SU-DHL-6 (cell line): ENCODE measurements at regions not wholly inside any gene's neighbourhood (a gene's known extent, or its start where the extent isn't known, plus 50 kb on each side); places are given as distances from the start of the nearest gene placed in this dataset.

Experiments used
- EZH2phosphoT487 ChIP-seq: fragments of 200-600 bp; sonication (generic), shearing (Covaris generic); conservative IDR thresholded peaks from 2 replicates; pipeline ENCODE4 v1.6.1; 2018; ENCODE audit warnings: mild to moderate bottlenecking, antibody characterized with exemption, low read length, moderate library complexity, mixed read lengths
- TF ChIP-seq, protein P1 (sequence below): fragments of 200-600 bp; sonication (generic); IDR thresholded peaks from one replicate; pipeline ENCODE4 v1.5.1; 2017; ENCODE audit warnings: antibody characterized with exemption, mild to moderate bottlenecking, low read length, moderate library complexity; ENCODE audit not compliant: insufficient read depth, poor library complexity, severe bottlenecking

DNA sequence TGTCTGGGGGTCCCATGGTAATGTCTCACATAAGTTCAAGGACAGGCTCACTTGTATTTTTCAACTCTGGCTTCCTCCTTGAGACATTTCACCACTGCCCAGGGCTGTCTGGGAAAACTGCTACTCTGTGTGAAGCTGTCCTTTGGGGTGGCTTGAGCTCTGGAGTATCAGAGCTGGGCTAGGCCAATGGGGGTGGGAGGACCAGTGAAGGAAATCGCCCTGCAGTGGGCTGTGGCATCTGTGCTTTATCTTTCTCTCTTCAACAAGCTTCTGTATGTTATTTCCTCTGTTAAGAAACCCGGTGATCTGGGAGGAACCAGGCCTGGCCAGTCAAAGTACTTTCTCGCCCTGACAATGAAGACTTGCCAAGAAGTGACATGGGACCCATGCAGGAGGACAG lies 87.4 kb downstream of the SMIM20 start:
- TF ChIP-seq, protein P1, sequence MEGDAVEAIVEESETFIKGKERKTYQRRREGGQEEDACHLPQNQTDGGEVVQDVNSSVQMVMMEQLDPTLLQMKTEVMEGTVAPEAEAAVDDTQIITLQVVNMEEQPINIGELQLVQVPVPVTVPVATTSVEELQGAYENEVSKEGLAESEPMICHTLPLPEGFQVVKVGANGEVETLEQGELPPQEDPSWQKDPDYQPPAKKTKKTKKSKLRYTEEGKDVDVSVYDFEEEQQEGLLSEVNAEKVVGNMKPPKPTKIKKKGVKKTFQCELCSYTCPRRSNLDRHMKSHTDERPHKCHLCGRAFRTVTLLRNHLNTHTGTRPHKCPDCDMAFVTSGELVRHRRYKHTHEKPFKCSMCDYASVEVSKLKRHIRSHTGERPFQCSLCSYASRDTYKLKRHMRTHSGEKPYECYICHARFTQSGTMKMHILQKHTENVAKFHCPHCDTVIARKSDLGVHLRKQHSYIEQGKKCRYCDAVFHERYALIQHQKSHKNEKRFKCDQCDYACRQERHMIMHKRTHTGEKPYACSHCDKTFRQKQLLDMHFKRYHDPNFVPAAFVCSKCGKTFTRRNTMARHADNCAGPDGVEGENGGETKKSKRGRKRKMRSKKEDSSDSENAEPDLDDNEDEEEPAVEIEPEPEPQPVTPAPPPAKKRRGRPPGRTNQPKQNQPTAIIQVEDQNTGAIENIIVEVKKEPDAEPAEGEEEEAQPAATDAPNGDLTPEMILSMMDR = no peak
- no peak for TF ChIP-seq EZH2phosphoT487
